ENCODE measurements at regions not wholly inside any gene's neighbourhood (a gene's known extent, or its start where the extent isn't known, plus 50 kb on each side); places are given as distances from the start of the nearest gene placed in this dataset.
"Not testable (repeated sequence)": the region's sequence is repeated elsewhere in the genome, so short reads cannot be mapped to it uniquely, and the experiment has no call there.

DNA sequence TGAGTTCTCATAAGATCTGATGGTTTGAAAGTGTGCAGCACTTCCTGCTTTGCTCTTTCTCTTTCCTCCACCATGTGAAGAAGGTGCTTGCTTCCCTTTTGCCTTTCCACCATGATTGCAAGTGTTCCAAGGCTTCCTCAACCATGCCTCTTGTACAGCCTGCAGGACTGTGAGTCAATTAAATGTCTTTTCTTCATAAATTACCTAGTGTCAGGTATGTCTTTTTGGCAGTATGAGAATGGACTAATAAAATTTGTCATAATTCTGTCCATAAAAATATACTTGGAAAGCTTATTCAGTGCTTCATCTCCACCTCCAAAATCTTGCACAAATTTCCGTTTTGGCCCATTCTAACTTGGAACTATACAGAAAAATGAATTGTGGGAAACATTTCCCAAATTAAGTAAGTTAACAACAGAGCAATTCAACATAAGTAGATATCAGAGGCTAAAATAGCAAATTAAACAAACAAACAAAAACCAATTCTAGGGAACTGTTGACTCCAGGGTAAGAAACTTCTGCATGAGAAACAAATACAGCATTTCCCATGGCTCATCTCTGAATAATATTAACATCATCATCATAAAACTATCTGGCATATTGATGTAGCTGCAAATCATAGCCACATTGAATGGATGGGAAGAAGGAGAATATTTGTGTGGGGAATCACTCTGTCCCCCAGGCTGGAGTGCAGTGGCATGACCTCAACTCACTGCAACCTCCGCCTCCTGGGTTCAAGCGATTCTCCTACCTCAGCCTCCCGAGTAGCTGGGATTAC, 459.5 kb upstream of the FAR2 start:
- DNase-seq, result no peak

DNA sequence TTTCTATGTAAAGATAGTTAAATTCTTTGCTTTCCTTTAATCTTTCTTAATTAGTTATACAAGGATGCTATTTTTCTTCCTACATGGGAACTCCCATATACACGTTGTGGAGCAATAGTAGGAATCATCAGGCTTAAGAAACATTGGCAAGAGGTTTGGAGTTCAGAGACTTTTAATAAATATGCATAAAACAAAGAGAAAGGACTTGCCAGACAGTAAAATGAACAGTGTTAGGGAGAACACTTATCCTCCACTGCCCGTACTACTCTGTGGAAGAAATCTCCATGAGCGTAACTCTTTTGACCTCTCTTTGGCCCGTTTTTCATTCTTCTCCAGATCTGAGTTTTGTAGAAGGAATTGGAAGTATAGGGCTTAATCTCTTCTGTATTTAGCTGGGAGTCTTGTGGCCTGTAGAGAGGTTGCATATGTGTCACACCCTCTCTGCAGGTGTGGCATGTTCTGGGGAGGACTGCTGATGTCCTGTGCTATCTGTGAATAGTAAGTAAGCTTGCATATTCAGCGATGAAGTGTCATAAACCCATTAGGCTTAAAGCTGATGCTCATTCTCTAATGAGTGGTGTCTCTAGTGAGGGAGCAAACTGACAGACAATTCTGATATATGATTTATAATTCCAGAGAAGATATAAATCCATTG, 455.4 kb upstream of the FAR2 start:
- DNase-seq, result no peak

DNA sequence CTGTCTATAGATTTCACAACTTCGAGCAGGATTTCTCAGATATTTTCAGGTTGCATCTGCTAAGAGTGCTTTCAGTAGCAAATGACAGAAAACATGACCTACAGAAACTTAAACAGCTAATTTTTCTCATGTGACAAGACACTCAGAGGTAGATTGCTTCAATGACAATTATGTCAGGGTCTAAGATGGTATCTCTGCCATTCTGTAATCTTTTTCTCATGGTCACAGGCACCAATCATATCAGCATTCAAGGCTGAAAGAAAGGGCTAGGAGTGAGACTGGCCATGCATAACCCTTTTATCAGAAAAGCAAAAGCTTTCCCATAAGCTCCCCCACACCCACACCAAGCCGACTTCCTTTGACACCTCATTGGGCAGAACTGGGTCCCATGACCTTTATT, 450.5 kb upstream of the FAR2 start:
- DNase-seq, result no peak

DNA sequence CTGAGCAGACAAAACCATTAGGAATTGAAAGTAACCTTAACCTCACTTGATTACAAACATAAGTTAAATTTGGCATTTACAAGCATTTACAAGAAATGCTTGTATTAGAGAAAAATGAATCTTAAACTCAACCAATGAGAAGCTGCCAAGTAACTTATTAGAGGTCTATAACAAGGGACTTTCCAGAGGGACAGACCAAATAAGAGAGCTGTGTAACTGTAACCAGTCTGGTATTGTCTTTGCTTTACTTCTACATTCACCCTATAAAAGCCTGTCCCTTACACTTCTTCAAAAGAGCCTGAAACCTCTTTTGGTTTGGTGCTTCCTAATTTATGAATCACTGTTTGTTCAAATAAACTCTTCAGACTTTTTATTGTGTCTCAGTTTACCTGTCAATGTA, 450.0 kb upstream of the FAR2 start:
- no peak for DNase-seq

DNA sequence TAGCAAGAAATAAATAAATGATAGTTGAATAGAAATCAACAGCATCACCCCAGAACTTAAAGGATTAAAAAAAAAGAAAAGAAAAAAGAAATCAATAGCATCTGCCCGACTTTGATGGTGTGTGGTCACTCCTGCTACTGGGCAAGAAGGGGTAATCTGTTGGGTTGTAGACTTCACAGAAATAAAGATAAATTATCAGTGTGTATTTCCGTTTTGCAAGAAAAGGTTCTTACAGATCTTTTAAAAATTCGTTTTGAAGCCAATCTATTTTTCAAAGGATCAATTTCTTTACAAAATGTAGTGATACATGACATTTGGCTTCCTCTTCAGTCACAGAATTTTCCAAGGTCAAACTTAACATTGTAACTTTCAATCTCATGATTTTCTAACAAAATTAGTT, 448.9 kb upstream of the FAR2 start:
- DNase-seq, result no peak

DNA sequence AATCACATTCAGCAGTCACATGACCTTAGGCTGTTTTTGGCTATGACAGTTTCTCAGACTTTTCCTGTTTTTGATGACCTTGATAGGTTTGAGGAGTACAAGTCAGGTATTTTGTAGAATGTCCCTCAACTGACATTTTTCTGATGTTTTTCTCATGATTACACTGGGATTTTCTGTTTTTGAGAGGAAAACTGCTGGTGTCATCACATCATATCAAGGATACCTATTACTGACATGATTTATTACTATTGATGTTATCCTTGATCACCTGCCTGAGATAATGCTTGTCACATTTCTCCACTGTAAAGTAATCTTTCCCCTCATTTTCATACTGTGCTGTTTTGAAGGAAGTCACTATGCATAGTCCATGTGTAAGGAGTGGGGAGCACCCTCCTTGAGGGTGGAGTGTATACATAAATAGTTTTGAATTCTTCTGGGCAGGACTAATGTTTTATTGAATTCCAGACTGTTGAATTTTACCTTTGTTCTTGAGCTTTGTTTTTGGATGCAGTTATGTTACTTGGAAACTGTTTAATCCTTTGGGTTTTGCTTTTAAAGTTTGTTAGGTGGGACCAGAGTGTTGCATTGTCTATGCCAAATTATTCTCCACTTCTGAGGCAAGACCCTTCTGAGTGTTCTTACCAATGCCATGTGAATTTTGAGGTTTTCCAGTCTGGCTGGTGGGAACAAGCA, 444.5 kb upstream of the FAR2 start:
- DNase-seq, result no peak

DNA sequence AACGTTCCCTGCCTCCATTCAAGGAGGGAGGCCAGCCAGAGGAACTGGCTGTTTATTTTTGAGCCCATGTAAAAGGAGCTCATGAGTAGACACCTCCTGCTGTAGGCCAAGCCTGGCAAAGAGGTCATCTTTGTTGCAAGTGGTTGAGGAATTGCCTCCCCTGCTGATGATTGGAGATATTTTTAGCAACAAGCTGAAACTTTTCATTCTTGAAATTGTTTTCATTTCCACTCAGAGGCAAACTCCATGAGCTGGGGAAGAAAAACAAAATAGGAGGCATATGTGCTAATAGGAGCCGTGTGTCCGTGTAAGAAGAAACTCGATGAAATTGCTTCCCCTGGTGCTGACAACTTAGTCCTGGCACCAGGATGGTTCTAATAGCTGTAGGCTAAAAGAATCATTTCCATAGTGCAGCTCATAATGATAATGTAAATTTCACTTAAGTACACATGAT, 440.1 kb upstream of the FAR2 start:
- DNase-seq, result no peak

DNA sequence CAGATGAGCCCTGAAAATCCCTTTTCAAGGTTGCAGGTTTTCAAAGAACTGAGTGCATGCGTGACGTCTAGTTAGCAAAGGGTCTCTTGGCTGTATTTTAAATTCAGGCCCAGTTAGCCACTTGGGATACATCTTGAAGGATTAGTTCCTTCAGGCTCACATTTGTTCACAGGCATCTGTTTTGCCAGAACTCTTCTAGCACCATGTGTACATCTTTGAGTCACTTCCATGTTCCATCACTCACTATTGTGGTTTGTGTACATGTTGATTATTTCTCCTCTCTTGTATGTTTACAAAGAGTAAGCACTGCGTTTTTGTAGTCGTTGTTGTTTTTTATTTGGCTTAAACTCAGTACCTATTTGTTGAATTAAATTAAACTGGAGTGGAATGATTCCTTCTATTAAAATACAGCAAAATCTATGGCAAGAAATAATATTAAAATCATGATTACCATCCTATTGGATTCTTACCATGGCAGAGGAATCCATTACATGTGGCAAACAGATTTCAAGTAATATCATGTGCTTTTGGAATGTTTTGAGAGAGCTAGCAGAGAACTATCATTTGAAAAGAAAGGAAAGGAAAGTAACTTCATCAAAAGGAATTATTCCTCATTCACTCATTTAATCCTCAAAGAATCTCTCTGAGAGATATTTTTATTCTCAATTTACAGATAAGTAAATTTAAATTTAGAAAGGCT, 438.9 kb upstream of the FAR2 start:
- DNase-seq, result no peak

DNA sequence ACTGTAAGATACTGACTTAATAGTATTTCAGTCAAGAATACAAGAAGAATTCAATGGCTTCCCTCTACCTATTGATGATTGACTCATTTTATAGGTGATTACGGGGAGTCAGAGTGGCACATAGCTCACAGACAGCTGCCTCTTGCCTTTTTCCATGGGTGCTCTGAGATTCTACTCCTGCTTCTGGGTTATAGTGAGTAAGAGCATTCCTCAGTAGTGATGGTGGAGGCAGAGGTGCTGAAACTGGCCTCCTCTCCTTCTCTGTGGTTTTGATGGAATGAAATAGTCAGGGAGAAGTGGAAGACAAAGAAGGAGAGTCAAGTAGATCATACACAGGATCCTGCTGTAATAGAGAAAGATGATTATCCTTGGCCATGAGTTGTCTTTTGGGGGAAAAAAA, 438.2 kb upstream of the FAR2 start:
- DNase-seq, result no peak

DNA sequence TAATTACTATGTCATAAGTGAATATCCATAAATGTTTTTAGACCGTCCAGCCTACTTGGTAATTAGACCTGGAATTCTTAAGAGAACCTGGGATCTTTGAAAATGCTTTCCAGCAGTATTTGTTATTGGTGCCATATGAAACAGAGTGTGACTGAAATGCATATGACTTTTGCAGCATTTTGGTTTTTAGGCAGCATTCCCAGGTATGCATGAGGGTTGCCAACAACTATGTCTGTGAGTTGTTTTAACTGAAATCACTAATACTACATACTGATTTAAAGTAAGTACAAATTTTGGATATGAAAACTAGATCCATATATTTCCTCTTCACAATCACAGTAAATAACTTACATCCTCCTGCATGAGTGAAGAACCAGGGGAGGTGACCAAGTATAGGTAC, 437.7 kb upstream of the FAR2 start:
- no peak for DNase-seq

DNA sequence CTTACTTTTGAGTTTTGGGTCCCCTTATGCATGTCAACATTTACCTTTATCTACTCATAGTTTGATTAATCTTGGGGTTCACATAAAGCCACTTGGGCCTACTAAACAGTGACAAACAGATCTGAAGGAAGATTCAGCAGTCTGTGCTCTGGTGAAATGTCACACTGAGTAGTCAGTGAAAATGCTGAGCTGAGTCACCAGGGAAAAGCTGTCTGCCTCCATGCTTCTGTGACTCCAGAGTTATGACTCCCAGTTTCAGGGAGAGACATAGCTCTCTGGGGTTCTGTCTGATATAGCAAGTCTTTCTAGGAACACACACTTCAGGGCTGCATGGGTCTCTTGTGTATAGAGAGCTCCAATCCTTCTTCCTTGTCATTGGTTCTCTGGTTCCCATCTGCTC, 406.3 kb upstream of the FAR2 start:
- DNase-seq, result no peak

DNA sequence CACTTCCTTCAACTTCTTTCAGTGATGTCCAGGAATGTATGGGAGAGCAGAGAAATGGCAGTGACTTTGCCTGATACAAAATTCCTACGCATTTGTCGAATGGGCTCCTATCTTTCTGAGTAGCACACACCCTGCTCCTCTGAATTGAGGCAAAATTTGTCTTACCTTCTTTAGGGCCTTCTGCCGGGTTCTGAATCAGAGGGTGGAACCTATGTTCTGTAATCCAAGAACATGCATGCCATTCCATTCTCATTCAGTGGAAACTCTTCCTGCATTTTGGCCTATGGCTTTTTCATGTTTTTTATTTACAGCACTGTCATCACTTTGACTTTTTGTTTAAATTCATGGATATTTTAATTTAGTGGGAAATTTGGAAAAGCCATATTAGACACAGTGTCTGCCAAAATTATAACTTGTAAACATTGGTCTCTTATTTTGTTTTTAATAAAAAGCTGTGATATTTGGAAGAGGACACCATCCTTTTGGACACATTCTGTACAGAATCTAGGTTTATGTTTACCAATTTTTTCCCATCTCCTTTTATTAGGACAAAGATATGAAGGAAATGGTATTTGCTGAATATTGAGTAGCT, 402.2 kb upstream of the FAR2 start:
- no peak for DNase-seq

DNA sequence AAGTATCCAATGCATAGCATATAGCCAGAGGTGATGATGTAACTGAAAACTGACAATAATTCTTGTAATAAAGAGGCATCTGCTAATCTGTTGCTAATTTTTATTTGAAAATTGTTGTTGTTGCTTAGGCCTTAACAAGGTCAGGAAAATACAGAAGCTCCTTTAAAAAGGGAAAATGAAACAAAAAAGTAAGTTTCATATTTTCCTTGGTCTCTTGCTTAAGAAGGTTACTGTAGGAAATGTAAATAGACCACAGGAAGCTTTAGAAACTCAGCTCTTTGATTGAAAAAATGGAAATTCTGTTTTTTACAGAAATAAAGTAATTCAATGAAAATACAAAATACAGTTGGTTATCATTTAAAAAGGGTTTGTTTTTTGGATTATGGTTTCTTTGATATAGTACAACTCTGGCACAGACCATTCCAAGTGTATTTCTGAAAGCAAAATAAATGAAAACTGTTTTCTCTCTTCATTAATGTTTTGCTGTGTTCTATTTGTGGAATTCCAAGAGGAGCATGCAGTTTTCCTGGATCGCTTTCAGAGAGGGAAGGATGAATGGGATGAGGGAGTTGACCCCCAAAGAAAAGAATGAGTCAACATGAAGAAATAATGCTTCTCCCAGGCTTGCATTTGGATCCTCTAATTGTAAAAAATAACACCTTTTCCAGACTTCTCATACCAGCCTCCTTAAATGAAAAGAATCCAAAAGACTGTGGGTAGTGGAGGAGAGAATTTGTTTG, 398.0 kb upstream of the FAR2 start:
- DNase-seq, result no peak

DNA sequence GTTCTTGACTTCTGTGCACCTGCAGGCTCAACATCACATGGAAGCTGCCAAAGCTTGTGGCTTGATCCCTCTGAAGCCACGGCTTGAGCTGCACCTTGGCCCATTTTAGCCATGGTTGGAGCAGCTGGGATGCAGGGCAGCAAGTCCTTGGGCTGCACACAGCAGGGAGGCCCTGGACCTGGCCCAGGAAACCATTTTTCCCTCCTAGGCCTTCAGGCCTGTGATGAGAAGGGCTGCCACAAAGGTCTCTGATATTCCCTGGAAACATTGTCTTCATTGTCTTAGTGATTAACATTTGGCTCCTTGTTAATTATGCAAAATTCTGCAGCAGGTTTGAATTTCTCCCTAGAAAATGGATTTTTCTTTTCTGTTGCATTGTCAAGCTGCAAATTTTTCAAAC, 394.1 kb upstream of the FAR2 start:
- DNase-seq, result no peak

DNA sequence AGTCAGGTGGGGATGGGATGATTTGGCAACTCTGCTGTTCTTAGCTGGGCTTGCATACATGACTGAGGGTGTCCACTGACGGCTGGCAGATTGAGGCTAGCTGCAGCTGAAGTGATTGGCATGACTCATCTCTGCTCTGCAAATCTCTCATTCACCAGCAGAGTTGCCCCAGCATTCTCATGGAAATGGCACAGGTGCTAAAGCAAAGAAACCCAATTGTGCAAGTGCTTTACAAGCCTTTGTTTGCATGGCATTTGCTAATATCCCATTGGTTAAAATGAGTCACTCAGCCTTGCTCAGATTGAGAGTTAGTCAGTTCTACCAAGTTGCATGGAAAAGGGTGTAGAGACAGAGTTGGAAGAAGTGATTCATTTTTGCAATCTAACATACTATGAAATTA, 389.7 kb upstream of the FAR2 start:
- no peak for DNase-seq

DNA sequence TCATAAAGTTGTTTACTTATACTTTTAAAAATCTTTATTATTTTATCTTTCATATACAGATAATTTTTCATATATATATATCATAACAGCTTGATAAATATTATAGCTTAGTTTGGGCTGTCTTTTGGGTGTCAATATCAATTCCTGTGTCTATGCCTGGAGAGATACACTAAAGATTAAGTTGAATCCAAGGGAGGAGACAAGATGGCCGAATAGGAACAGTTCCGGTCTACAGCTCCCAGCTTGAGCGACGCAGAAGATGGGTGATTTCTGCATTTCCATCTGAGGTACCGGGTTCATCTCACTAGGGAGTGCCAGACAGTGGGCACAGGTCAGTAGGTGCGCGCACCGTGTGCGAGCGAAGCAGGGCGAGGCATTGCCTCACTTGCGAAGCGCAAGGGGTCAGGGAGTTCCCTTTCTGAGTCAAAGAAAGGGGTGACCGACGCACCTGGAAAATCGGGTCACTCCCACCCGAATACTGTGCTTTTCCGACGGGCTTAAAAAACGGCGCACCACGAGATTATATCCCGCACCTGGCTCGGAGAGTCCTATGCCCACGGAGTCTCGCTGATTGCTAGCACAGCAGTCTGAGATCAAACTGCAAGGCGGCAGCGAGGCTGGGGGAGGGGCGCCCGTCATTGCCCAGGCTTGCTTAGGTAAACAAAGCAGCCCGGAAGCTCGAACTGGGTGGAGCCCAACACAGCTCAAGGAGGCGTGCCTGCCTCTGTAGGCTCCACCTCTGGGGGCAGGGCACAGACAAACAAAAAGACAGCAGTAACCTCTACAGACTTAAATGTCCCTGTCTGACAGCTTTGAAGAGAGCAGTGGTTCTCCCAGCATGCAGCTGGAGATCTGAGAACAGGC, 388.8 kb upstream of the FAR2 start:
- not testable (repeated sequence) for DNase-seq

DNA sequence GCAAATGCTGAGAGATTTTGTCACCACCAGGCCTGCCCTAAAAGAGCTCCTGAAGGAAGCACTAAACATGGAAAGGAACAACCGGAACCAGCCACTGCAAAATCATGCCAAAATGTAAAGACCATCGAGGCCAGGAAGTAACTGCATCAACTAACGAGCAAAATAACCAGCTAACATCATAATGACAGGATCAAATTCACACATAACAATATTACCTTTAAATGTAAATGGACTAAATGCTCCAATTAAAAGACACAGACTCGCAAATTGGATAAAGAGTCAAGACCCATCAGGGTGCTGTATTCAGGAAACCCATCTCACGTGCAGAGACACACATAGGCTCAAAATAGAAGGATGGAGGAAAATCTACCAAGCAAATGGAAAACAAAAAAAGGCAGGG, 387.2 kb upstream of the FAR2 start:
- not testable (repeated sequence) for DNase-seq

DNA sequence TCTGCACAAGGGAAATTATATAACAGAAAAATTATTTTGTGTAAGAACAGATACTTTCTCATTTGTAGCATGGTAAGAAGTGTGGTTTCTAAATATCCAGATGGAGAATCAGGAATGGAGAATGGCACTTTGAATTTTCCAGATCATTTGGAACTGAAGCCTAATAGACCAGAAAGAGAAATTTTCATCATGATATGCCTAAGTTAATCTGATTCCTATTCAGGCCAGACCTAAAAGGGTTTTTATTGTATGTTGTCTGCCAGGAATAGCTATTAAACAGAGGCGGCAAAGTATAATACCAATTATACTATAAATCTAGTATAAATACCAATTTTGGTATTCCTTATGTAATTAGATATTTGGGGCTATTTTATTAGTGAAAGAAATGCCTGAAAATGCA, 382.7 kb upstream of the FAR2 start:
- DNase-seq, result no peak

DNA sequence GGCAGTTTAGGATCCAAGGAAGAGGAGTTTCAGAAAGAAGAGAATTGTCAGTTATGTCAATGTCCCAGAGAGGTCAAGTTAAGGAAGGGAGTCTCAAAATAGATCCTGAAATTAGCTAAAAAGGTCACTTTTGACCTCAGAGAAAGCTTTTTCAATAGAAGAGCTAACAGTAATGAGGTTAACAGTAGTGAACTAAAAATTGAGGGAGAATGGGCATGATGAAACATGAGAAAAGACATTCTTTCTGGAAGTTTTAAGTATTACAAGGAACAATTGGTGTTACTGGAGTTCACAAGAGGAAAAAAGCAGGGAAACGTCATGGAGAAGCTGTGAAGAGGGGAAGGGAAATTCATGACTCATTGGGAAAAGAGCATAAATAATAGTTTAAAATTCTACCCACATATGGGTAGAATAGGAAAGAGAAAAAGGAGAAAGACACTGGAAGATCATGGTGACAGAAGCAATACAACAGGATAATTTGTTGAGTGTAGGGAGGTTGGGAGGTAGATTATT, 381.2 kb upstream of the FAR2 start:
- no peak for DNase-seq

DNA sequence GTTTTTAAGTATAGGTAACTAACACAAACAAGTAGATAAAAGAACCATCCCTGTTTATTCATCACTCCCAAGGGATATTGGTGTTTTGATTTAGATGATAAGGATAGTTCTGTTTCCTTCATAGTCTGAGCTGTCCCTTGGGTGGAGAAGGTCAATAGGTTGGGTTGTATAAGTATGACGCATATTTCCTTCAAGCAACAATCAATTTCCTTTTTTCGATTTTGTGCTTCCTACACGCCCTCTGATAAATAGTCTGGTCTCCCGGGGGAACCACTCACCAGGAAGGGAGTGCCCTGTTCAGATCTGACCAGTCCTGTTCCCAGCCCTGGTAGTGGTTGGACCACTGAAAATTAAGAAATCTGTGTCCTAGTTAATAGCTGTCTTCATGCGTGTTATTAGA, 378.8 kb upstream of the FAR2 start:
- DNase-seq, result no peak

Data from muscle of arm (tissue), 1 donor.